Chondrocyte (in vitro differentiated cells): ENCODE measurements at regions not wholly inside any gene's neighbourhood (a gene's known extent, or its start where the extent isn't known, plus 50 kb on each side); places are given as distances from the start of the nearest gene placed in this dataset.
"Not testable (repeated sequence)": the region's sequence is repeated elsewhere in the genome, so short reads cannot be mapped to it uniquely, and the experiment has no call there.

Experiments used
- DNase-seq: peaks from one replicate; pipeline ENCODE4 v3.0.0; 2021; ENCODE audit warnings: mixed read lengths, low spot score
- H3K27ac Mint-ChIP-seq: one replicate; pipeline ENCODE4 v1.8.0; 2021; ENCODE audit warnings: mild to moderate bottlenecking, moderate library complexity, mixed read lengths; ENCODE audit not compliant: unreplicated experiment
- H3K27me3 Mint-ChIP-seq: 2 replicates; pipeline ENCODE4 v1.8.0; 2021; ENCODE audit warnings: low read depth, mixed read lengths
- H3K36me3 Mint-ChIP-seq: 2 replicates; pipeline ENCODE4 v1.8.0; 2021; ENCODE audit warnings: low read depth, mixed read lengths
- H3K4me1 Mint-ChIP-seq: 2 replicates; pipeline ENCODE4 v1.8.0; 2021; ENCODE audit warnings: low read depth, mild to moderate bottlenecking, mixed read lengths
- H3K4me3 Mint-ChIP-seq: one replicate; pipeline ENCODE4 v1.8.0; 2021; ENCODE audit warnings: mild to moderate bottlenecking, moderate library complexity, mixed read lengths; ENCODE audit not compliant: unreplicated experiment
- H3K9me3 Mint-ChIP-seq: 2 replicates; pipeline ENCODE4 v1.8.0; 2021; ENCODE audit warnings: low read depth, mixed read lengths
- CTCF ChIP-seq: fragments of 200-600 bp; sonication (generic); IDR thresholded peaks from 2 replicates; pipeline ENCODE4 v1.5.0; 2021; ENCODE audit warnings: antibody characterized with exemption, mild to moderate bottlenecking, moderate library complexity

- H3K36me3 Mint-ChIP-seq, result no peaks in the 10 kb centered on the region
- no peak overlapping the region for H3K4me3 Mint-ChIP-seq
- peaks cover 6% of the 10 kb centered on the region for H3K9me3 Mint-ChIP-seq
- TF ChIP-seq CTCF, result no peak
- H3K27me3 Mint-ChIP-seq, result no peaks in the 10 kb centered on the region
- DNase-seq, result no peak
- H3K27ac Mint-ChIP-seq, result no peak overlapping the region
- H3K4me1 Mint-ChIP-seq, result peaks cover 10% of the 10 kb centered on the region
Observed at GRCh38 chr5:124612023-124612422, 134.4 kb downstream of the ZNF608 start.

GRCh38 chr5:124611262-124611661 lies 135.2 kb downstream of the ZNF608 start:
- H3K4me1 Mint-ChIP-seq, H3K27ac Mint-ChIP-seq, H3K9me3 Mint-ChIP-seq, H3K4me3 Mint-ChIP-seq, H3K27me3 Mint-ChIP-seq, H3K36me3 Mint-ChIP-seq, DNase-seq: not testable (repeated sequence)

GRCh38 chr5:124609685-124610084 lies 136.8 kb downstream of the ZNF608 start:
- not testable (repeated sequence) for H3K4me3 Mint-ChIP-seq, H3K27ac Mint-ChIP-seq, H3K27me3 Mint-ChIP-seq, DNase-seq, H3K9me3 Mint-ChIP-seq, H3K36me3 Mint-ChIP-seq
- peaks cover 18% of the 10 kb centered on the region for H3K4me1 Mint-ChIP-seq

GRCh38 chr5:124606543-124606942 lies 139.9 kb downstream of the ZNF608 start:
- DNase-seq, result no peak
- no peaks in the 10 kb centered on the region for H3K27me3 Mint-ChIP-seq
- H3K9me3 Mint-ChIP-seq, result peaks cover 6% of the 10 kb centered on the region
- no peaks in the 10 kb centered on the region for H3K36me3 Mint-ChIP-seq
- no peak overlapping the region for H3K4me3 Mint-ChIP-seq
- TF ChIP-seq CTCF, result no peak
- no peak overlapping the region for H3K27ac Mint-ChIP-seq
- H3K4me1 Mint-ChIP-seq, result peaks cover 24% of the 10 kb centered on the region

- no peak overlapping the region for H3K4me3 Mint-ChIP-seq
- peaks cover 6% of the 10 kb centered on the region for H3K9me3 Mint-ChIP-seq
- H3K27me3 Mint-ChIP-seq, result no peaks in the 10 kb centered on the region
- no peak for DNase-seq
- no peak for TF ChIP-seq CTCF
- H3K27ac Mint-ChIP-seq, result no peak overlapping the region
- H3K4me1 Mint-ChIP-seq, result peaks cover 24% of the 10 kb centered on the region
- H3K36me3 Mint-ChIP-seq, result no peaks in the 10 kb centered on the region
Observed at GRCh38 chr5:124606093-124606492, 140.3 kb downstream of the ZNF608 start.

- Mint-ChIP-seq H3K4me1 (peaks cover 24% of the 10 kb centered on the region), H3K27me3 (no peaks in the 10 kb centered on the region), H3K9me3 (peaks cover 6% of the 10 kb centered on the region), H3K36me3 (no peaks in the 10 kb centered on the region), H3K4me3 (no peak overlapping the region), H3K27ac (no peak overlapping the region)
- no peak for TF ChIP-seq CTCF
- no peak for DNase-seq
Observed at GRCh38 chr5:124605541-124605940, 140.9 kb downstream of the ZNF608 start.
